RCC 7860 (cell line): ENCODE measurements at regions not wholly inside any gene's neighbourhood (a gene's known extent, or its start where the extent isn't known, plus 50 kb on each side); places are given as distances from the start of the nearest gene placed in this dataset.

Experiments
- DNase-seq: peaks from one replicate; pipeline ENCODE4 v3.0.0-alpha.2; 2015; ENCODE audit warnings: low spot score
- FAIRE-seq: peaks from 2 replicates; lab custom pipeline; 2012; peaks lifted over from hg19 to GRCh38; lab: Jason Lieb, UNC

DNA sequence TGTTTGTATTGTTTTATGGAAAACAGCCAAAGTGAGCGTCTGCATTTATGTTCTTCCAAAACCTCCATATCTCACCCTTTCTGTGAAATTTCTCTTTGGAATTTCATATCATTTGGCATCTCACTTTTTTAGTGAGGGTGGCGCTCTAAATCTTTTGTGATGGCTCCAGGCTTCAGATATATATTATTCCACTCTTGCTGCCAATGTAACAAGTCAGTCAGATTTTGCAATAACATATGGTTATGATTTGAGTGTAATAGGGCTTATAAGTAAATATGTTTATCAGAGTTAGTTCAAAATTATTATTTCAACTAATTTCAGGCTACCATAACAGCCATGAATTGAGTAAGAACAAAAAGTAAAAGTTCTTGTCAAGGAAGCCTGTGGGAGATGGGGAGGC is 314.7 kb downstream of the PDGFC start:
- DNase-seq (no peak), FAIRE-seq (no peak)

DNA sequence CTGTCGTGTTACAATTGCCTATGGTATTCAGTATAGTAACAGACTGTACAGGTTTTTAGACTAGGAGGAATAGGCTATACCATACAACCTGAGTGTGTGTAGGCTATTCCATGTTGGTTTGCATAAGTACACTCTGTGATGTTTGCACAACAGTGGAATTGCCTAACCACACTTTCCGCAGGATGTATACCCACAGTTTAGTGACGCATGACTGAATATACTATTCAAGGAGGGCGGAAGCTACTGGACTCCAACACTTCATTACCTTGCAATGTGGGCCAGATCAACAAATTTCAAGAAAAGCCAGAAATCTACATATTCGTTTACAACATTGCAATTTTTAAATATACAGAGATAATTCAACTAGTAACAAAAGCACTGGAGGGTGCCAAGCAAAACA is 317.2 kb downstream of the PDGFC start:
- peak; percentile 44 for DNase-seq
- no peak for FAIRE-seq

DNA sequence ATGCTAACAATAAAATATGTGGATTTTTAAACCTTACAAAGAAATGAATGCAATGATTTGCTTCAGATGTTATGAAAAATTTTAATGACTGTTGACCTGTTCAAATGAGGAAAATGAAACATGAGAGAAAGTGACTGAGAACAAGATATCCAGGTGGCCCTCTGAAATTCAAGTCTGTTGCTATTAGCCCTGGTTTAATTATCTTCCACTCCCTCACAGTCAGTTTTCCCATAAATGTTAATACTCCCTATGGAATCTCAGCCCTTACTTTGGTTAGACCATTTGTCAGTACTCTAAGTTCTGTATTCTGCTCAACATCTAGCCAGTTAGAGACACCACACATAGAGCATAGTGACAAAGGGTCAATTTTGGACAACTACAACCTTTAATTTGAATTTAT is 327.8 kb downstream of the PDGFC start:
- FAIRE-seq (no peak), DNase-seq (no peak)

DNA sequence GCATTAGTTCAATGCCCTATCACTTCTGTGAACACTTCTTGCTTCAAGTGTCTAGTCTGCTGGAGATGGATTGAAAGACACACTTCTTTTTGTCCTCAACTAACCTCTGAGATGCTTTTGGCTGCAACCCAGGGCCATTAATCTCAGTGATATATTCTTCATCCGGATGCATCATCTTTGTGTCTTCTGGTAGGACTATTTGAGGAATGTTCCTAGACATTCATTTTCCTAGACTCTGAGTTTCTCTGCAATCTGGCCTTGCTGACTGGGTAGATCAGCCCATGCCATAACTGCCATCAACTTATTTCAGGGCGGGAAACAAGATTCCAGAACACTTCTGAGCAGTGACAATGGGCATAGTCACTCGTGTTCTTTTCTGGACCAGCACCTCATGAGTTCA is 329.4 kb downstream of the PDGFC start:
- DNase-seq (no peak), FAIRE-seq (no peak)

DNA sequence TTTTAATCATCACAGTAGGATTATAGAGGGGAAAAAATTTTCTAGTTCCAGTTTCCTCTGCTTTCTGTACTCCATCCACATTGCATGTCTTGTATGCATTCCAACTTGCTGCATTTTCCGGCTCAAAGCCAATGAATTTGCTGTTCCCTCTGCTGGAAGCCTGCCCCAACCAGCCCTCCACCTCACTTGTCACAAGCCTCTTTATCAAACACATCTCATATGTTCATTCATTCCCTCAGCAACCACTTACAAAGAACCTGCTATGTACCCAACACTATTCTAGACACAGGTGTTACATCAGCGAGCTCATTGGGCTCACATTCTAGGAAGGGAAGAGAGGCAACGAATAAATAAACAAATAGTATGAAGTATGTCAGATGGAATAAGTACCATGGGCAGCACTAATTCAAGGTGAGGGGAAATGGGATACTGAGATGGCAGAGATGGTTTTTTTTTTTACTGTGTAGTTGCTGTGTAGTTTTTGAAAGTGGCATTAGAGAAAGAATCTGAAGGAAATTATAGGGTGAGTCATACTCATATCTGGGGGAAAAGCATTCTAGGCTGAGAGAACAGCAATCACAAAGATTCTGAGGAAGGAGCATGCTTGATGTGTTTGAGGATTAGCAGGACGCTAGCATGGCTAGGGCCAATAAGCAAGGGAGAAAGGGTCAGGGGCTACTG is 332.5 kb downstream of the PDGFC start:
- FAIRE-seq (no peak), DNase-seq (no peak)

DNA sequence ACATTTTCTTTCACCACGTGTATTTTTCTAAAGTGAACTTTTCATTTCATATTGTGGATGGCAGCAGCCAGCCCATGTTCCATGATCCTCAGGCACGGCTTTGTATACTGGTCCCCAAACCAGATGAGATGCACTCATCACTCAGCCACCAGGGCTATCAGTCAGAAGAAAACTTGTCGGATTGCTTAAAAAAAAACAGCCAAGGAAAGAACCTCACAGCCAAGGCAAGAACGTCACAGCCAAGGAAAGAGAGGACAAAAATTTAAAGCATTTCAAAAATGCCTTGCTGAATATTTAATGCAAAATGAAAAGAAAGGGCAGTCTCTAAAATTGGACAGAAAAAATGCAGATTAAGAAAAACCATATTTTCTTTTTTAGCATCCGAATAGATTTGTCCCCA is 333.3 kb downstream of the PDGFC start:
- DNase-seq, result no peak
- no peak for FAIRE-seq

DNA sequence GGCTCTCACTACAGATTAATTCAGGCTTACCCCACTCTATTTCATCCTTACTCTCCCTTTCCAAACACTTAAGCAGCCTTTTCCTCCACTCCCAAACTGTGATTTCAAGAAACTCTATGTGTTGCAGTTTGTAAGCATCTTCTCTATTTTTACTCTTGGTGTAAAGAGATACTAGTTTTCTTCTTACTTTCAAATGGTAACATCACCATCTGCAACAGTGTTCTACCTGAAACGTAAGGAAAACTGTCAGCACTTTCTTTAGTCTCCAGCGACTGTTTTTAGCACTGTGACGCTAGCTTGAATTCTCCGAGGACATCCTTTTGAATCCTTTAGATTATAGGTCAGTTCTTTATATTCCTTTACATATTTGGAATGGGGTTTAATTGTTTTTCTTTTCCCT is 335.2 kb downstream of the PDGFC start:
- FAIRE-seq, result no peak
- DNase-seq, result no peak

DNA sequence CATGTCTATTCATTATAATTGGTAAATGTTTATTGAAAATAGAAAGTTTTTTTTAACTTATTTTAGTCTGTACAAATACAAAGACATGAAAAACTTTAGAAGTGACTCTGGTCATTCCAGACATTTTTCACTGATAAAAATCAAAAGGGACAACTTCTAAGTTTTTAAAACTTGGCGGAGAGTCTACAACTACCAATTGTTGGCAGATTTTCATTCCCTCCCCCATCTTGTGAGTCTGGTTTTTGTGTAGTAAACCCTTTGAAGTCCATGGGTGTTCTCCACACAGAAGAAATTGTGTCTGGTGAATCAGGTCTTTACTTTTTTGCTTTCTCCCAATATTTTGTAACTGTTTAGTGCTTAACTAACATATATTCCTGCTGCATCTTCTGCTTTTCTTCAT is 336.5 kb downstream of the PDGFC start:
- FAIRE-seq, result no peak
- DNase-seq, result no peak

DNA sequence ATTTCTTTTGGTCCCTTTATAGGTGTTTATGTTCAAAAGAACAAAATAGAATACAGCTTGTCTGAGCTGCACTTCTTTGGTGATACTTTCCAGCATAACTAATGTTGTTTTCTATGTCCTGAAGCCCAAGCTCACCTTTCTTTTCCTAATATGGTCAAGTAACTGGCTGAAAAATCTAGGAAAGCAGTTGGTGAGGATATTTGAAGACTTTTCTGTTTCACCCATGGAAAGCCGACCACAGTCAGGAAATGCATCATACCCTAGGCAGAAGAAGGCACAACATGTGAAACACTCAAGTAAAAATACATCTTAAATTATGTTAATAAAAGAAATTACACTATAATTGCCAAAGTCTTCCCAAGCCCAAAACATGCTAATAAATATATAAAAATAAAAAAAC is 337.0 kb downstream of the PDGFC start:
- DNase-seq (no peak), FAIRE-seq (no peak)

DNA sequence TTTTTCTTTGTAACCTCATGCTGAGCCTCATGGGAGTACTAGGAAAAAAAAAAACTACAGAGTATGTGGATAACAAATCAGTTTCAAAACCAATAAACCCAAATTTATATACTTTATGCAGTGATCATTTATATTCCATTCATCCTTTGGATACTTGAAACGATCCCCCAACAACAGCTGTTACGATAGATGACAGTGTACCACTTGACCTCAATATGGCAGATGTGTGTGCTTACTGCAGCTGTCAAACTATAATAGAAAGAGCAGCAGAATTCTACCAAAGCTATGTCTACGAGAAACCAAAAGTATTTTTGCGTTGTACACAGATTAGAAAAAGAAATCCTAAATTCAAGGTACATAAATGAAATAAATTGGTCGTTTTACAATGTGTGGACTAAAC is 337.8 kb downstream of the PDGFC start:
- DNase-seq, result no peak
- FAIRE-seq, result no peak

DNA sequence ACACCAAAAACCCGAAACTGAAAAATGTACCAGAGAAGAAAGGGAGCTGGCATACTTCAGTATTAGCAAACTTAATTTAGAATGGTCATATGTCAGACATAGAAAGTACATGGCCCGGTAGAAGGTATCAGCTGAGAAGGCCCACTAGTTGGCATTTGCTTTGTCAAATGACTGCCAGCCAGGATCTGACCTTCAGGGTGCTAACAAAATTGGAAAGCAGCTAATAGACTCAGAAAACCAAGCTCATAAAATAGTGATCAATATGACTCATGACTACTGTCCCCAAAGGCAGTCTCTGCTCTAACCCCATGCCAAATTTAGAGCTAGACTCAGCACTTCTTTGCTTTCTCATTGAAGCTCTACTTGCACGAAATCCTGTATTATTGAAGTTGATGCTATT is 342.7 kb downstream of the PDGFC start:
- no peak for FAIRE-seq
- DNase-seq, result no peak

DNA sequence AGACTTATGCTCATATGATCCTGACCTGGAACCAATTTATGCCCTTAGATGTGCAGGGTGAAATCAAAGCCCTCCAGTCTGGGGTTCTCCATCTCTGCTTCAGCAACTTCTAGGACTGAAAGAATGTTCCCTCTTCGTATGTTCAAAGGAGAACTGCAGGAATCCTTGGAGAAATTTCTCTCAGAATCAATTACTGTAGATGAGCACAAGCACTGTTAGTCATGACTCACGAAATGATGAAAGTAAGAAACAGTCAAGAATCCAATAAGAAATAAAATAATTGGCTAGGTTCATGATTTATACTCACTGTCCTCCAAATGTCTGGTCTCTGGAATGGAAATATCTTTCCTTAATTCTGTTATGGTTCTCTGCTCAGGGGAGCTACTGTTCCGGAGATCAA is 348.2 kb downstream of the PDGFC start:
- FAIRE-seq, result no peak
- DNase-seq, result no peak

DNA sequence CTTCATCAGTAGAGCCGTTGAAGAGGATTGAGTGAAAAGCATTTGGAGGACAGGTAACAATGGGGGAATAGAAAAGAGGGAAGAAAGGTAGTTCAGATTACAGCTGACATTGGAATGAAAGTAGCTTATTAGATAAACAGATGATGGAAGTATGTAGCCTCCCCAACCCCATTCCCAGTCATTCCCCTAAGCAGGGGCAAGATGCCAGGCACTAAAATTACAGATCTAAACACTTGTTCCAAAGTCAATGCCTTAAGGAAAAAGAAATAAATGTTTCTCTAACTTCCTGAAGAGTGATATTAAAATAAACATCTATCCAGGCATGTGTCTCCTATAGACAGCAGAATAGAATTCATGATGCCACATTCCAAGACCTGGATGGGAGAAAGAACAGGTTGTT is 350.8 kb downstream of the PDGFC start:
- FAIRE-seq, result no peak
- no peak for DNase-seq

DNA sequence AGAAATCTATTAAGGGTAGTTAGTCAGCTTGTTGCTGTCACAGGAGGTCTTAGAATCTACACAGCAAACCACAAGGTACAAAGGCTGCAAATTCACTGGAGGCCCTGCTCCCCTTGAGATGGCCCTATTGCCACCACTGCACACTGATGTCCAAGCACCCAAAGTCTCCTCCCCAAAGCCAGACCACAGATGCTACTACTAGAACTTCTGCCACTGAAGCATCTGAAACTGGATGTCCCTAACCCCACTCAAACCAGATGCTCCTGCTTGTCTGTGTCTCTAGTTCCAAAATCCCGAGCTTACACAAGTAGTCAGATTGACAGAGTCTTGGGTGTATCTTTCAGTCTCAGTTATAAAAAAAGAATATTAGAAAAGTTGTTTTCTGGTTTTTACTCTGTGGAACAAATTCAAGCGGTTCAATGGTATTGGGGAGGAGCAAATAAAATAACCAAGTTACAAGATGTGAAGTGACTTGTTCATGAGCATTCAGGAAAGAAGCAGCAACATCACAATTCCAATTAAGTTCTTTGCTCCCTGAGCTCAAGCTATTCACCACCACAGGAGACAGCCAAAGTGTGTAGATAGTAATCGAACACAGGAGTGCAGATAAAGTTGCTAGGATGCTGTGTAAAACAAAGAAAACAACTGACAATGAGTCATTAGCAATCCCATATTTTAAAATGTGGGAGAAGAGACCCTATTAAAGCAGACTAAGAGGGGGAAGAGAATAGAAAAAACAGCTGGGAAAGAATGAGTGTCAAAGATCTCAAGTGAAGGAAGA is 352.3 kb downstream of the PDGFC start:
- FAIRE-seq, result no peak
- no peak for DNase-seq

DNA sequence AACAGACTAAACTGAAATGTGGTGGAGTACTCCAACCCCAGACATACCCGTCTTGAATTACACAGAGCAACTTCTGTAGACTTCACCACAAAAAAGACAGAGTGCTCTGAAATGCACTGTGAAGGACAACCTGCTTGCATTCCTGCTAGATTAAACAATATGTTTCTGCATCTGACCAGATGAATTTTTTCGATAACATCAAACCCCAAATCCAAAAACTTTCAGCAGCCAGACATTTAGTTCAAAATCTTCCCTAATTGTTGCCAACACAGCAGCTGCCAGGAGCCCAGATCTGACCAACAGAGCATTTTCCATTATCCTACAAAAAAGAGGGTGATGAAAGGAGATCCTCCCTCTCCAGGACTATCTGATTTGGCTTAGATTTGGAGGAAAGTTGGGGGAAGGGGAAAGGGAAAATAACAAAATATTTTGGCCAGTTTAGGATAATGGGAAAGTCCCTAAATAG is 356.5 kb downstream of the PDGFC start:
- DNase-seq (no peak), FAIRE-seq (no peak)

DNA sequence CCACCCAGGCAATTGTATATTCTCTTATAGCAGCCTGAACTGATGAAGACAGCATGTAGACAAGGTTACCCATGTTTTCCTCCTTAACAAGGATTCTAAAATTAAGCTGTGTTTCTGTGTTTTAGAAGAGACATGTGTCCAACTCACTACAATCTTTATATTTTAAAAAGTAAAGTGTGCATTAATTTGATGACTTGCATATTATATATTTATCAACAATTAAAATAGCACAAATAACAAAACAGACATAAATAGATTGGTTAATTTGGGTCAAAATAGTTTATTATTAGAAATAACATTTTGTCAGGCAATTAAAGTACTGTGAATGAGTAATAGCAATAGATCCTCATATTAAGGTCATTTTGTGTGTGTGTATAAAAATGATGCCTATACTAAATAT is 357.1 kb downstream of the PDGFC start:
- DNase-seq (no peak), FAIRE-seq (no peak)

DNA sequence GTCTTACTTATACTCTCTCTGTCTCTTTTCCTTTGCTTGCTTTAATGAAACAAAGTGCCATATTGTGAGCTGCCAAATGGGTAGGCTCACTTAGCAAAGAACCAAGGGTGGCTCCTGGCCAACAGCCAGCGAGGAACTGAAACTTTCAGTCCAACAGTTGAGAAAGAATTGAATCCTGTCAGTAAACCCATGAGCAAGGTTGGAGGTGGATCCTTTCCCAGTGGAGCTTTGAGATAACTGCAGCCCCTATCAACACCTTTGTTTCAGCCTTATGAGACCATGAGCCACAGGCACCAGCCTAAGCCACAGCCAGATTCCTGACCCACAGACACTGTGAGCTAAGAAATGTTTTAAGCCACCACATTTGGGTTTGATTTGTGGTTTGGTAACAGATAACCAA is 362.2 kb downstream of the PDGFC start:
- FAIRE-seq (no peak), DNase-seq (no peak)

DNA sequence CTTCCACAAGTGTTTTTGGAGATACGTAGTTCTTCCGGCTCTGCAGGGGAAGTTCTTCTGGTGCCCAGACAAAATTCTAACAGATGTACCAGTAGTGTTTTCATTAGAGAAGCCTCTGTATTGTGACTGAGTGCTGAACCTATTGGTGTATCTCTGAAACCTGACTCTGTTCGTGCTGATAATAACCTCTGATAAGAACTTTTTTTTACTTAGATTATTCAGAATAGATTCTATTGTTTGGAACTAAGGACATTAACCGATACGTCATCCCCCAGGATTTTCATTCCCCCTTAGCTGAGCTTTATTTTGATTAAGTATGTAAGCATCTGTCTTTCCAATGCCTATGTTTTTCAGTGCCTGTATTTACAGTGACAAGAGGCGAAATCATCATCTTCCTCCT is 362.9 kb downstream of the PDGFC start:
- DNase-seq, result no peak
- no peak for FAIRE-seq

DNA sequence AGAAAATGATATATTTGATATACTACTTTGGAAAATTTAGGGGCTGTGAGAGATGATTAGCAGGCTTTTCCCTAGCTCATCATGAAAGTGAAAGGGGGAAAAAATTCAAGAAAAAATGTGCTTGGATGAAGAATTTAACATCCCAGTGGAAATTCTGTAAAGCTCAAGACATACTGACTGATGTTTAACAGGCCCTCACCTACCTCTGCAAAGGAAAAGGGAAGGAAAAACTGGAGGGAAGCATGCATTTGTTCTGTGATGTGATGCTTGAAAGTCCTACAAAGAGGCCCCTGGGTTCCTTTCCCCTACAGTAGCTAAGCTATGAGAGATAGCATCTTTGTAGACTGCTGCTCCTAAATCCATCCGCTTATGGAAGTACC is 364.1 kb downstream of the PDGFC start:
- FAIRE-seq (no peak), DNase-seq (no peak)

DNA sequence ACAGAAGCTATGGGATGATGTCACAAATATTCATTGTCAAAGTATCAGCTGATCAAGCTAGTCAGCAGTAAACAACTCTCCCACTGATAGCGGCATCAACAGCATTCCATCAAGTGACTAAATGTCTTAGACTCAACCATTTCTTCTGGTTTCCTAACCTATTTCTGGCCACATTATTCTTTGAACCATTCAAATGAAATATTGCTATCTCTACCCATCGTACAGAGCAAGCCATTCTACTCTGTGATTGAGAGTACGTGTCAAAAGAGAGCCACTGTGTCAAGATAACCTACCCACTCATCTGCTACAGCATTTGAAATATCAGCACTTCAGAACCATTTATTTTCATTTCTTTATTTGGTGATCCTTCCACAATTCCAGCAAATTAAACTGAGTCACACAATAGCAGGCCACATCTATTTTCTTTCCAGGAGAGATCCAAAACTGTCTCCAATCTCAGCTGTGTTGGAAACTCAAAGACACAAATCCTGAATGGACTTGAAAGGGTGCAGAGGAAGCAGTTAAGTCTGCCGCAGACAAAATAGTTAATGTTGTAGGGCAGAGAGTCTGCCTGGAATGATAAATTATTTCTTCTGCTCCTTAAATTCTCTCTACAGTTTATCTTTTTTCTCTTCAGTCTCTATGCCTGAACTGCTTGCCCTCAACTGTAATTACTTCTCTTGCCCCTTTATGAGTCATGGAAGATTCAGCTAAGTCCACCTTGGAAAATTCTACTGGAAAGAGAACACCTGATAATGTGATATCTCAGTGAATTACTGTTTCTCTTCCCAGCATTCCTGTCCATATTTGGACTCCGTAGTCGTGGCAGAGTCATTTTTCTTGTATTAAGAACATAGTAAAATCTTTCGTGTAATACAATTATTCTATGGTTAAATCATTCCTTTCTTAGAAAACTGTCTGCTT is 364.8 kb downstream of the PDGFC start:
- FAIRE-seq, result no peak
- DNase-seq, result no peak

DNA sequence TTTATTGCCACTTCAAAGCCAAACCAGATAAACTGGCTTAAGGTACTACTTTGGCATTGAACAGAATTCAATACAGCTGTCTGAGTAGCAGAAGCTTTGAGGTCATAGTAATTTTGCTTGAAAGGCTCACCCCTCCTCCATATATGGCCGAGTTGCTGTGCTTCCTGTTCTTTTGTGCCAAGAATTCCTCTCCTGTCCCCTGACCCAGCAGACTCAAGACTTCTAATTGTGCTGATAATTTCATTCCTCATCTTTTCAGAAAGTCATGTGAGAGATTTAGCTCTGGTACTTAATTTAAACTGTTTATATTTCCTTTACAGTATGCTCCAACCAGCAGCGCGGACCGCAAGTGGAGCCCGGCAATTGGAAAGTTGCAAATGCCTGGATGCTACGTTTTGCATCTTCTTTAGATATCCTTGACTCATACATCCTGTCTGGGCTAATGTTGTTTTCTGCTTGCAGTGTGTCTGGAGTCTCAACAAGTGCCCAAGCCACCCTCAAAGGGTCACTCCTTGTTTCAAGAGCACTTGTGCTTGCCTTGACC is 373.4 kb downstream of the PDGFC start:
- no peak for FAIRE-seq
- no peak for DNase-seq
